Mucosa of rectum (tissue), 2 donors: ENCODE measurements at regions not wholly inside any gene's neighbourhood (a gene's known extent, or its start where the extent isn't known, plus 50 kb on each side); places are given as distances from the start of the nearest gene placed in this dataset.

Source experiments
- H3K27ac ChIP-seq, 2 donors: one replicate each; pipeline ENCODE4 v1.7.0; 2013; ENCODE audit warnings: inconsistent platforms in 2 of 2, low read depth in 2 of 2, low read length in 2 of 2
- H3K27me3 ChIP-seq, 2 donors: one replicate each; pipeline ENCODE4 v1.7.0; 2013; ENCODE audit warnings: low read length in 2 of 2; ENCODE audit not compliant: control insufficient read depth in 2 of 2, insufficient read depth in 2 of 2
- H3K36me3 ChIP-seq, 2 donors: one replicate each; pipeline ENCODE4 v1.7.0; 2013; ENCODE audit warnings: low read length in 2 of 2; ENCODE audit not compliant: control insufficient read depth in 2 of 2, insufficient read depth in 2 of 2
- H3K4me1 ChIP-seq, 2 donors: one replicate each; pipeline ENCODE4 v1.7.0; 2013; ENCODE audit warnings: low read length in 2 of 2, mild to moderate bottlenecking in 1 of 2; ENCODE audit not compliant: control insufficient read depth in 2 of 2, insufficient read depth in 2 of 2
- H3K4me3 ChIP-seq, 2 donors: one replicate each; pipeline ENCODE4 v1.7.0; 2013; ENCODE audit warnings: low read length in 2 of 2
- H3K9ac ChIP-seq, 2 donors: one replicate each; pipeline ENCODE4 v1.7.0; 2013; ENCODE audit warnings: low read length in 2 of 2, low read depth in 1 of 2, mild to moderate bottlenecking in 1 of 2
- H3K9me3 ChIP-seq, 2 donors: one replicate each; pipeline ENCODE4 v1.7.0; 2013; ENCODE audit warnings: low read length in 2 of 2; ENCODE audit not compliant: control insufficient read depth in 2 of 2
- donor health status: healthy.
- donor health status: Normal muscosa, but diverticular disease.

GRCh38 chr11:127451861-127452260 lies 451.3 kb upstream of the KIRREL3 start:
- Histone ChIP-seq H3K27ac (no peak overlapping the region), H3K9me3 (no peaks in the 10 kb centered on the region), H3K36me3 (no peaks in the 10 kb centered on the region), H3K9ac (no peak overlapping the region), H3K27me3 (no peaks in the 10 kb centered on the region), H3K4me3 (no peak overlapping the region), H3K4me1 (no peaks in the 10 kb centered on the region)

DNA sequence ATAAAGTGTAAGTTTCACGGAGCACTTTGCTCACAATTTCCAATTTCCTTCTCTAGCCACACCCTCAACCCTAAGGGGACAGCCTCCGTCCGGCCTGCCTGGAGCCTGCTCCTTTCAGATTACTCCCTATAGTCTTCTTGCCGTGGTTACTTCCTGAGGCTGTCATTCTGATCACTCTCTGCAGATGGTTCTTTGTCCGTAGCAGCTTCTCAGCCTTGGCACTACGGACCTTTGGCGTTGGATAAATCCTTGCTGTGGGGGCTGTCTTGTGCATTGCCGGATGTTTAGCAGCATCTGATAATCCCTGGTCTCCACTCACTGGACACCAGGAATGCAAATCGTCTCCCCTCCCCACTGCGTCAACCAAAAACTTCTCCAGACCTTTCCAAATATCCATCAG lies 447.5 kb upstream of the KIRREL3 start:
- Histone ChIP-seq H3K36me3 (no peaks in the 10 kb centered on the region), H3K4me3 (no peak overlapping the region), H3K27me3 (no peaks in the 10 kb centered on the region), H3K4me1 (no peaks in the 10 kb centered on the region), H3K27ac (no peak overlapping the region), H3K9ac (no peak overlapping the region), H3K9me3 (no peaks in the 10 kb centered on the region)

- H3K4me1 ChIP-seq: no peaks in the 10 kb centered on the region
- H3K4me3 ChIP-seq: no peak overlapping the region
- H3K27me3 ChIP-seq: no peaks in the 10 kb centered on the region
- H3K27ac ChIP-seq: no peak overlapping the region
- H3K9ac ChIP-seq: no peak overlapping the region
- H3K9me3 ChIP-seq: no peaks in the 10 kb centered on the region
- no peaks in the 10 kb centered on the region for H3K36me3 ChIP-seq
Measured at GRCh38 chr11:127445476-127445875, 444.9 kb upstream of the KIRREL3 start.

DNA sequence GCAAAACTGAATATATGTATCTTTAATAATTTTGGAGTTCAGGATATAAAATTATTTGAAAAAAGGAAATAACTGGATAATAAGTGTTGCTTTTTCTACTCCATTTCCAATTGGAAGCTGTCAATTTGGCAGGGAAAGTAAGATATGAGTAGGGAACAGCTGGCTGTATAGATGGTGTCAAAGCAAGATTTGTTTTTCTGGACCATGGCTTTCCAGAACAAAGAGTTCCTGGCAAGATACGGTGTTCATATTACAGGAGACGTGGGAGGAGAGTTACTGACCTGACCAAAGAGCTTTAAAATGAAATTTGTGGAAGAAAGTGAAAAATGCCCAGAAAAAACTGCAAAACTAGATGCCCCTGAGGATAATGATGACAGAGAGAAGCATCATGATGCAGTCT lies 442.7 kb upstream of the KIRREL3 start:
- Histone ChIP-seq H3K27ac (no peak overlapping the region), H3K27me3 (no peaks in the 10 kb centered on the region), H3K9ac (no peak overlapping the region), H3K4me3 (no peak overlapping the region), H3K9me3 (no peaks in the 10 kb centered on the region), H3K4me1 (no peaks in the 10 kb centered on the region), H3K36me3 (no peaks in the 10 kb centered on the region)

DNA sequence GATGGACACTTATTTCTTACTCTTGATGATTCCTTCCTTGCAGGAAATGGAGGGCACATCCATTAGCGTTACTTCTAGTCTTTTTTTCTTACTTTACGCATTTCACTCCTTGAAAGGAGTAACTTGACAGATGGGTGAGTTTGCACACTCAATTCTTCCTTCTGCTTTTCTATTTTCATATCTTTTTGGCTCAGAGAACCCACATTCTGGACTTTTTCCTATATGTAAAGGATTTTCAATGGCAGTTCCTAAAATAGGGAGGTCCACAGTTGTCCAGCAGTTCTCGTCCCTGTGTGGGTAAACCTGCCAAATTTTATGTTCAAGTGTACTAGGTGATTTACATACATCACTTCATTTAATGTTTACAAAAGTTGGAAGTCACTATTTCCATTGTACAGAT lies 440.0 kb upstream of the KIRREL3 start:
- H3K36me3 ChIP-seq: no peaks in the 10 kb centered on the region
- no peaks in the 10 kb centered on the region for H3K4me1 ChIP-seq
- no peaks in the 10 kb centered on the region for H3K9me3 ChIP-seq
- H3K9ac ChIP-seq: no peak overlapping the region
- no peak overlapping the region for H3K4me3 ChIP-seq
- H3K27ac ChIP-seq: no peak overlapping the region
- H3K27me3 ChIP-seq: no peaks in the 10 kb centered on the region

- Histone ChIP-seq H3K9me3 (no peaks in the 10 kb centered on the region), H3K27ac (no peak overlapping the region), H3K36me3 (no peaks in the 10 kb centered on the region), H3K4me1 (no peaks in the 10 kb centered on the region), H3K4me3 (no peak overlapping the region), H3K9ac (no peak overlapping the region), H3K27me3 (no peaks in the 10 kb centered on the region)
Measured at GRCh38 chr11:127425281-127425680, 424.7 kb upstream of the KIRREL3 start.

DNA sequence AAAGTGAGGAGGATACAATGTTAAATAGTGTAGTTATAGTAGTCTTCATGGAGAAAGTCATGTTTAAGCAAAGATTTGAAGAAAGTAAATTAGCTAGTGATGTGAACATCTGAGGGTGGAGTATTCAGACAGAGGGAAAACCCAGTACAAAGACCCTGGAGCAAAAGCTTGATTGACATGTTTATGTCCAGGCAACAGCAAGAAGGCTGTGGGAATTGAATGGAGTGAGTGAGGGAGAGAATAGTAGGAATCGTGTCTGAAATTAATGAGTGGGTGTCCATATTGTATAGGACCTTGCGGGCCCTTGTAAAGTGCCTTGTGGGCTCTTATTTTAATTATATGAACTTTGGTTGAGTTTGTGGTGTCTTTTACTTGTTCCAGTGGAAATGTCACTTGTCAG lies 424.1 kb upstream of the KIRREL3 start:
- Histone ChIP-seq H3K4me3 (no peak overlapping the region), H3K27ac (no peak overlapping the region), H3K9me3 (no peaks in the 10 kb centered on the region), H3K36me3 (no peaks in the 10 kb centered on the region), H3K4me1 (no peaks in the 10 kb centered on the region), H3K9ac (no peak overlapping the region), H3K27me3 (no peaks in the 10 kb centered on the region)

GRCh38 chr11:127420139-127420538 lies 419.6 kb upstream of the KIRREL3 start:
- H3K9me3 ChIP-seq: no peaks in the 10 kb centered on the region
- H3K4me1 ChIP-seq: no peaks in the 10 kb centered on the region
- no peak overlapping the region for H3K27ac ChIP-seq
- H3K36me3 ChIP-seq: no peaks in the 10 kb centered on the region
- H3K4me3 ChIP-seq: no peak overlapping the region
- H3K9ac ChIP-seq: no peak overlapping the region
- no peaks in the 10 kb centered on the region for H3K27me3 ChIP-seq

DNA sequence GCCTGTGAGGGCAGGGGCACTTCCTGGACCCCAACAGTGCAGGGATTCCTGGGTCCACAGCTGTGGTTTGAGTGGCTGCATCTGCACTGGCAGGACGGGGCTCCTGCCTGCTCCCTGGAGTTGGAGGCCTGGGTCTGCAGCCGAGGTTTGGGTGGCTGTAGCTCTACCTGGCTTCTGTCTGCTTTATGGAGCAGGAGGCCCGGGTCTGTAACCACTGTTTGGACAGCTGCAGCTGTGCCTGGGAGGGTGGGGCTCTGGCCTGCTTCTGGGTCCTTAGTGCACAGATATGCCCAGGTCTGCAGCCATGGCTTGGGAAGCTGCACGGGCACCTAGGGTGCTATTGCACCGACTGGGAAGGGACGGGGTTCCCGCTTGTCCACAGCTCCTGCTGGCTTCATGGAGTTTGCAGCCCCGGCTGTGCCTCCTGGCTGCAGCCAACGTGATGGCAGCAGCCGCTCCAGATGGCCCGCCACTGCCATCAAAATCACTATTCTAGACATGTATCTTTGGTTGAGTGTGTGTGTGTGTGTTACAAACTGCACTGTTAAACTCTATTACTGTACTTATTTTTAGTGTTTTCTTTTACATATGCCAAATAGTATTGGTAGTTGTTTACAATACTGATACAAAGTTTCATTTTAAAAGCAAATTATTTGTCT lies 412.3 kb upstream of the KIRREL3 start:
- Histone ChIP-seq H3K4me3 (no peak overlapping the region), H3K9me3 (no peaks in the 10 kb centered on the region), H3K4me1 (no peaks in the 10 kb centered on the region), H3K27me3 (no peaks in the 10 kb centered on the region), H3K27ac (no peak overlapping the region), H3K36me3 (no peaks in the 10 kb centered on the region), H3K9ac (no peak overlapping the region)

GRCh38 chr11:127412234-127412633 lies 411.7 kb upstream of the KIRREL3 start:
- Histone ChIP-seq H3K9ac (no peak overlapping the region), H3K27me3 (no peaks in the 10 kb centered on the region), H3K4me3 (no peak overlapping the region), H3K36me3 (no peaks in the 10 kb centered on the region), H3K4me1 (no peaks in the 10 kb centered on the region), H3K27ac (no peak overlapping the region), H3K9me3 (no peaks in the 10 kb centered on the region)

- no peaks in the 10 kb centered on the region for H3K27me3 ChIP-seq
- no peak overlapping the region for H3K27ac ChIP-seq
- no peaks in the 10 kb centered on the region for H3K9me3 ChIP-seq
- no peaks in the 10 kb centered on the region for H3K4me1 ChIP-seq
- H3K36me3 ChIP-seq: no peaks in the 10 kb centered on the region
- H3K9ac ChIP-seq: no peak overlapping the region
- H3K4me3 ChIP-seq: no peak overlapping the region
Measured at GRCh38 chr11:127411283-127411682, 410.7 kb upstream of the KIRREL3 start.
